Medulla oblongata (tissue), 1 donor: ENCODE measurements at regions not wholly inside any gene's neighbourhood (a gene's known extent, or its start where the extent isn't known, plus 50 kb on each side); places are given as distances from the start of the nearest gene placed in this dataset.

Source experiments
- DNase-seq: peaks from one replicate; pipeline ENCODE4 v3.0.0-alpha.2; 2015; ENCODE audit errors: extremely low spot score

- no peak for DNase-seq
Measured at GRCh38 chr9:81390792-81391456, 298.4 kb downstream of the TLE1 start.

- no peak for DNase-seq
Measured at GRCh38 chr9:81389569-81389993, 299.8 kb downstream of the TLE1 start.

GRCh38 chr9:81388831-81389230, 300.5 kb downstream of the TLE1 start:
- DNase-seq = no peak

- DNase-seq = no peak
Measured at GRCh38 chr9:81387360-81388106, 301.8 kb downstream of the TLE1 start.

- no peak for DNase-seq
Measured at GRCh38 chr9:81384911-81385310, 304.4 kb downstream of the TLE1 start.

DNA sequence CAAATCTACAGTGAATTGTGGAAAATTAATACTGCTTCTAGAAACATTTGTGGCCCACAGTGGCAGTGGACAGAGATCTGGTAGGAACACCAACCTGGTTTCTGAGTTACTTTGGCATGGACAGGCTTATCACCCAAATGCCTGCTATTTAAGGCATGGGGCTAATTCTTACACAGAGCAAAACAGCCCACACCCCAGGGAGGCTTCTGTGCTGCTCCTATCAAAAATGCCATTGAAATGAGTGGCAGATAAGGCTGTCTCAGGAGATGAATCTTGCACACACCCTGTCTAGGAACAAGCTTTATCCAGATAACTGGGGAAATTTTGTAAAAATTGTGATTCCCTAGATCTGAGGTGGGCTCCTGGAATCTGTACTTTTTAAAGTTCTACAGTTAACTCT, 307.1 kb downstream of the TLE1 start:
- DNase-seq = no peak

GRCh38 chr9:81381694-81382093, 307.7 kb downstream of the TLE1 start:
- no peak for DNase-seq

DNA sequence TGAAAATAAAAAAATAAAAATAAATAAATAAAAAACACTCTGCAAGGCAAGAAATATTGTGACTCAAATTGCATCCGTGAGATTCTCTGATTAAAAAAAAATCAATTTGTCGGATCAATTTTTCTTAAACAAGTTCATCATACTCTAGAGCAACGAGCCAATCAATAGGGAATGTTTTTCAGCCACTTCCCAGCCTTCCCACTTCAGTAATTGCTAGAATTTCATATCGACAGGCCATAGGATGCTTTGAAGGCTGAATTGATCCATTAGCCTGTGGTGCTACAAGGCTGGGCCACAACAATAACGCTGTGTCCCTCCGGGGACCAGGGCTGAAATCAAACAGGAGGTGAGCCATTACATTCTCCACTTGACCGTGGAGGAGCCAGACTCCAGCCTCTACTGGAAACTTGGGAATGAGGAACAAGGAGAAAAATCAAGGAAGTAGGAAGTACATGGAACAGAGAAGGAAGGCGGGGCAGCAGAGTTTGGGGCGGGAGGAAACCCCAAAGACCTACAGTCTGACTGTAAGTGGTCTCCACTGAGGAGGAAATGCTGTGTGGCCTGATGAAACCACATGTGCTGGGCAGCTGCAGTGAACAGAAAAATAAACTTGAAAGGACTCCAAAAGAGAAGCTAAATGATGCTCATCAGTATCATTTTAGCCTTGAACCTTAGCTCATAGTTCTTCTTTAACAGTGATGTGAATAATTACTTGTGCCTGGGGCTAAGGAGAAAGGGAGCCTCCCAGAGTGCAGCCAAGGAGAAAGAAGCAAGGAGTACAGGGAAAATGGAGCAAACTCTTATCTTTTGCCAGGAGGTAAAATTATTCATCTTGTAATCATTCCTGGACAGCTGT, 308.6 kb downstream of the TLE1 start:
- no peak for DNase-seq

DNA sequence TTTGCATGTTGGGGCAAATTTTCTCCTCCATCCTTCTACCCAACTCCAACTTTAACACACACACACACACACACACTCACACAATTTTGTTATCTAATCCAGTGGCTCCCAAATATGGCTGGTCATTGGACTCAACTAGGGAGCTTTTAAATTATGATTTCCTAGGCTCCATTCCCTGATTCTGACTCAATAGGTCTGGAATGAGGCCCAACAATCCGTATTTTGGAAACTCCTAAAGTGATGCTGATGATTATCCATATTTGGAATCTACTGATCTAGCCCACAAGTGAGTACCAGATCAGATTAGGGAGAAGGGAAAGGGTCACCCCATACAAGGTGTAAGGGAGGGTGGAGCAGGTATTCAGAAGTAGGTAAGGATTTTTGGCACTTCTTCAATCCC, 309.7 kb downstream of the TLE1 start:
- no peak for DNase-seq

DNA sequence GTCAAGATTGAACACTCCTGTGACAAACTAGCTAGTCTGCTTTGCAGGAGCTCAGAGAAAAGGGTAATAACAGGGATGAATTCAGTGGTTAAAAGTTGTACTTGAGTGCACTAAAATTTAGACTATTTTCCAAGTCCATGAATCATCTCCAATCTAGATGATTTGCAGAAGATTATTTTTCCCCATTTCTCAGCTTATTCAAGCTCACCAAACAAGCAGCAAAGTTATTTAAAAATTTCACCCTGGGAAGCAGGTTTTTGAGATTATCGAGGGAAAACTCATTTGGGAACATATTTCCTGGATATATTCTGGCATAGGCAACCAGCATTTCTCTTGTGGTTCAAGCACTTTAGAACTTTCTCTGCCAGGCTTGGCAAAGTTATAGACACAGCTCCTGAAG, 311.4 kb downstream of the TLE1 start:
- DNase-seq = no peak

GRCh38 chr9:81377320-81377719, 312.0 kb downstream of the TLE1 start:
- DNase-seq = no peak

DNA sequence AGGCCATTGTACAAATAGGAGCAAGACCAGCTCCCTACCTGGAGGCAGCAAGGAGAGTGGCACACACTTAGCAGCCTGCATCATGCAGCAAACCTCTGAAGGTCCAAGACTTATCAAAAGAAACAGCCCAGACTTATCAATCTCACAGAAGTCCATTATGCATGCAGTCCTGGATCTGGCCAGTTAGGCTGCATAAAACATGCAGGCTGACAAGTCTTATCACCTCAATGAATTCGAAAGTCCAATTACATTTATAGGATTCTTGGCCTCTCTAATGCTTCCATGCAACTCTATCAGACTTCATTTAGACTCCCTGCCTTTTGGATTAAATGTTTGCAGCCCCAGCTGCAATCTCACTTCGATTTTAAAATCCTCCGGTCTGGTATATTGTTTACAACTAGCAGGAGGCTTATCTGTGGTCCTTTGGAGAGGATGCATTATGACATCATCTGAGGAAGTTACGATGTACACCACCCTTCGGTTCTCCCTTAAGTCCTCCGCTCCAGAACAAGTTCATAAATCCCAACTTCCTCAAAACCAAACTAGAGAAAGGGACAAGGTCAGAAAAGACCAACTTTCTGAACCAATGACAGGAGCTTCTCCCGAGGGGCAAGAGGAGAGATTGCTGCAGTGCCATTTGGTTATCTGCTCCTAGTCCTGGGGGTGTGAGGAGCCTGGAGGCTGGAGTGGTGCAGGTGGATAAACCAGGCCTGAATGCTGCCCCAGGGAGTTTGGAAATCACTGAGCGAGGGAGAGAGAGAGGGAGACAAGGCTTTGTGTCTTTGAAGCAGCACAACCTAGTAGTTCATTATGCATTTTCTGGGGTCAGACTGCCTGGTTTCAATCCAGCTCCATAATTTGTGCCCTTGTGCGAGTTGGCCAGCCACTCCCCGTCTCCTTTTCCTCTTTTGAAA, 313.9 kb downstream of the TLE1 start:
- no peak for DNase-seq

GRCh38 chr9:81374459-81375186, 314.7 kb downstream of the TLE1 start:
- DNase-seq = no peak

- DNase-seq = no peak
Measured at GRCh38 chr9:81373294-81373693, 316.1 kb downstream of the TLE1 start.

GRCh38 chr9:81372628-81373191, 316.6 kb downstream of the TLE1 start:
- no peak for DNase-seq

DNA sequence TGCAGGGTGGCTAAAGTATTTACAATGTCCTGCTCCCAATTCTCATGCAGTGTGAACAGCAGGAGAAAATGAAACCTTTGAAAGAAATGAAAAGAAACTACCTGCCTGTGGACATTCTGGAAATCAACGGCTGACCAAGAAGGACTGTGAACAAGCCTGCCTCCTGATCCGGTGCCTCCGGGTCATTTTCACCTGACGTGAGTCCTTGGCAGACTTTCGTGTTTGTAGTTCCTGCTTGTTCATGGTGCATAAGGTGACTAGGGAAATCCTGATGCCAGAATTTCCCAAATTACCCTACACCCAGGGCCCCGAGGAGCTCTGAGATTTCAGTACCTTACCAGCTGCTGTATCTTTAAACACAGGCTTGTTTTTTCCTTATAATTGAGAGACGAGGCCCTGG, 317.5 kb downstream of the TLE1 start:
- DNase-seq = no peak

GRCh38 chr9:81370650-81371049, 318.7 kb downstream of the TLE1 start:
- no peak for DNase-seq

DNA sequence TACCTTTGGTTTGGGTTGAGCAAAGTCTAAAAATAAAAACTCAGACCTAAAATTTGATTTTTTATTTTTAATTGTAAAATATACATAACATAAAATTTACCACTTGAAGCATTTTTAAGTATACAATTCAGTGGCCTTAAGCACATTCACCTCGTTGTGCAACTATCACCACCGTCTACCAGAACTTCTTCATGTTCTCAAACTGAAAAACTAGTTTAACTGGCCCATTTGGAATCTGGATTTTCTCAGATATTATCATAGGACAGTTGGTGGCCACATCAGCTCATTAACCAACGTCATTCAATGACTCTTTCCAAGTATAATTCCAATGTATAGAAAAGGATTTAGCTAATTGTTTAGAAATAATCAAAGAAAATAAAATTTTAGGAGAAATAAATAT, 319.3 kb downstream of the TLE1 start:
- DNase-seq = no peak

DNA sequence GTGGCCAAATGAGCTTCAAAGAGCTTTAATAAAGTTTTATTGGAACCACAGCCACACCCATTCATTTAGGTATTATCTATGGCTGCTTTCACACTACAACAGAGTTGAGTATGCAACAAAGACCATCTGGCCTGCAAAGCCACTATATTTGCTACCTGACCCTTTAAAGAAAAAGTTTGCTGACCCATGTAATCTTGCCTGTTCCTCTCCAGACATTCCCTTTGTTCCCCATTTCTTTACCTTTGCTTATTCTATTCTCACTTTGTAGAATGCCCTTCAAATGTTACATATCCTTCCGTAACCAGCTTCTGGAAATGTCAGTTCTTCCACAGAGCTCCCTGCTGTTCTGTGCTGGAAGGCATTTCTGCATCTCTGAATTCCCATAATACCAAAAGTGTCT, 320.2 kb downstream of the TLE1 start:
- DNase-seq = no peak

DNA sequence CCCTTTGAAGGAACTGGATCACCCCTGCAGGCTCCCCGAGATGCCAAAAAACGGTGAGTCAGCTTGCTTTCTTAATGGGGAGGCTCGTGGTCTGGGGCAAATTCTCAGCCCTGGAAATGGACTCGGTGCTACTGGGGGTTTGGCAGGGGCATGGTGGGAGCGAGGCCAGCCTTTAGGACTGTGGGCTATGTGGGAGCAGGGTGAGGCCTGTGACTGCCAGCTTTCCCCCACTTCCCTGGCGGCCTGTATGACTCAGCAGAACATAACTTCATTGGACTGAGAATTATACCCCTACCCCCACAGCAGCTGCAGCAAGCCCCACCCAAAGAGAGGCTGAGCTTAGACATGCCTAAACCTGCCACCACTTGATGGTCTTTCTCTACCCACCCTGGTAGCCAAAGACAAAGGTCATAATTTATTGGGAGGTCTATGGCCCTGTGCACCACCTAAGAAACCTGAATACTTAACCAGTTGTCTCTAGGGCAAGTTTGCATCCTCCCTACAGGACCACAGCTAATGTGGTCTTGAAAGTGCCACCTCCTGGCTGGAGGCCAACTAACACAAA, 325.3 kb downstream of the TLE1 start:
- no peak for DNase-seq
